Panc1 (cell line): ENCODE measurements at regions not wholly inside any gene's neighbourhood (a gene's known extent, or its start where the extent isn't known, plus 50 kb on each side); places are given as distances from the start of the nearest gene placed in this dataset.

Experiments used
- ATAC-seq: fragments of 200-7000 bp; cut with Tn5 transposase; 2 replicates; pipeline ENCODE4 v1.9.1; 2020; ENCODE audit warnings: mild to moderate bottlenecking, moderate library complexity
- BruUV-seq: library from RNA; stranded (reverse); fragments of 400-500 nt; replicated peaks from 2 replicates; lab custom pipeline; 2021; lab: Mats Ljungman, UMichigan
- CTCF ChIA-PET: fragments of 300-600 bp; sonication (Branson Sonifier 250); formaldehyde crosslinking; loops from one replicate; lab custom pipeline; 2022; ENCODE audit warnings: antibody characterized with exemption; lab: Charles Lee
- POLR2A ChIA-PET: fragments of 300-600 bp; sonication (Branson Sonifier 250); formaldehyde crosslinking; loops from one replicate; lab custom pipeline; 2022; ENCODE audit warnings: antibody characterized with exemption; lab: Charles Lee
- DNase-seq: peaks from one replicate; pipeline ENCODE4 v3.0.0-alpha.2; 2010; ENCODE audit warnings: low read depth, low spot score
- H3K27ac ChIP-seq: 2 replicates; pipeline ENCODE4 v1.5.1; 2011; ENCODE audit warnings: mild to moderate bottlenecking, low read length, inconsistent platforms
- H3K27me3 ChIP-seq: fragments of 200-500 bp; sonication (Bioruptor generic); 2 replicates; pipeline ENCODE4 v1.6.0; 2014; ENCODE audit warnings: low read length, inconsistent platforms; ENCODE audit not compliant: control insufficient read depth, insufficient read depth
- H3K36me3 ChIP-seq: fragments of 200-500 bp; sonication (Bioruptor generic); 2 replicates; pipeline ENCODE4 v1.5.1; 2014; ENCODE audit warnings: inconsistent platforms, mild to moderate bottlenecking, low read length, moderate library complexity; ENCODE audit not compliant: control insufficient read depth, insufficient read depth
- H3K4me1 ChIP-seq: 2 replicates; pipeline ENCODE4 v1.5.1; 2011; ENCODE audit warnings: inconsistent platforms, mild to moderate bottlenecking, low read length, moderate library complexity; ENCODE audit not compliant: control insufficient read depth, insufficient read depth
- H3K4me3 ChIP-seq, 2 experiments: 2 replicates each; pipeline ENCODE4 v1.5.1; 2011 to 2012; ENCODE audit warnings: low read depth in 2 of 2, low read length in 2 of 2, mild to moderate bottlenecking in 2 of 2, inconsistent platforms in 1 of 2, moderate library complexity in 1 of 2
- H3K9me3 ChIP-seq: fragments of 200-500 bp; sonication (Bioruptor generic); 2 replicates; pipeline ENCODE4 v1.5.1; 2014; ENCODE audit warnings: low read depth, mild to moderate bottlenecking, inconsistent platforms, low read length, moderate library complexity; ENCODE audit not compliant: control insufficient read depth, insufficient read depth
- POLR2AphosphoS5 ChIP-seq: IDR thresholded peaks from 2 replicates; pipeline ENCODE4 v1.6.1; 2012; ENCODE audit warnings: mild to moderate bottlenecking, low read depth, low read length, moderate library complexity
- REST ChIP-seq, 2 experiments: IDR thresholded peaks; 2 replicates each; pipeline ENCODE4 v1.6.1; 2011 to 2012; ENCODE audit warnings: low read depth in 2 of 2, control low read depth in 1 of 2, low read length in 1 of 2, mild to moderate bottlenecking in 1 of 2, moderate library complexity in 1 of 2; ENCODE audit not compliant: insufficient read depth in 1 of 2
- SIN3A ChIP-seq: IDR thresholded peaks from 2 replicates; pipeline ENCODE4 v1.6.1; 2012; ENCODE audit warnings: low read depth, mild to moderate bottlenecking, low read length, moderate library complexity, borderline replicate concordance; ENCODE audit not compliant: insufficient read depth
- TCF7L2 ChIP-seq: IDR thresholded peaks from 2 replicates; pipeline ENCODE4 v1.6.1; 2011; ENCODE audit warnings: mild to moderate bottlenecking, low read depth, low read length, inconsistent platforms
- in situ Hi-C: cut with HindIII; loops from 2 replicates; pipeline ENCODE4 v1.10.0; 2016; ENCODE audit warnings: low sequenced_read_pairs, low pct_unique_long_range_greater_than_20kb
- intact Hi-C: fragments of 100-400 bp; cut with micrococcal nuclease; formaldehyde crosslinking; loops from one replicate; pipeline ENCODE4 v1.10.0; 2022; ENCODE audit not compliant: unreplicated experiment
- TF ChIP-seq, protein P1 (sequence below): fragments of 450-650 bp; IDR thresholded peaks from 2 replicates; pipeline ENCODE4 v1.5.1; 2017; ENCODE audit warnings: mild to moderate bottlenecking

GRCh38 chr2:123303731-123304130, 721.4 kb upstream of the CNTNAP5 start:
- no peaks in the 10 kb centered on the region for H3K27me3 ChIP-seq
- no peaks in the 10 kb centered on the region for H3K36me3 ChIP-seq
- DNase-seq (no peak), ATAC-seq (no peak)
- CTCF ChIA-PET, result no interaction called here
- H3K9me3 ChIP-seq, result peaks cover 5% of the 10 kb centered on the region; the same call in 1 of the 2 replicates
- H3K27ac ChIP-seq, result no peak overlapping the region
- intact Hi-C loops (no loop called here), in situ Hi-C loops (no loop called here)
- no peaks in the 10 kb centered on the region for H3K4me1 ChIP-seq
- BruUV-seq, result no TSS peak
- TF ChIP-seq SIN3A (no peak), POLR2AphosphoS5 (no peak), TCF7L2 (no peak), REST (IDR thresholded peaks at IDR 0.05; ENCODE audit: insufficient read depth in 1 of 2, low read depth in 2 of 2, low read length in 1 of 2) (no peak)
- TF ChIP-seq, protein P1, sequence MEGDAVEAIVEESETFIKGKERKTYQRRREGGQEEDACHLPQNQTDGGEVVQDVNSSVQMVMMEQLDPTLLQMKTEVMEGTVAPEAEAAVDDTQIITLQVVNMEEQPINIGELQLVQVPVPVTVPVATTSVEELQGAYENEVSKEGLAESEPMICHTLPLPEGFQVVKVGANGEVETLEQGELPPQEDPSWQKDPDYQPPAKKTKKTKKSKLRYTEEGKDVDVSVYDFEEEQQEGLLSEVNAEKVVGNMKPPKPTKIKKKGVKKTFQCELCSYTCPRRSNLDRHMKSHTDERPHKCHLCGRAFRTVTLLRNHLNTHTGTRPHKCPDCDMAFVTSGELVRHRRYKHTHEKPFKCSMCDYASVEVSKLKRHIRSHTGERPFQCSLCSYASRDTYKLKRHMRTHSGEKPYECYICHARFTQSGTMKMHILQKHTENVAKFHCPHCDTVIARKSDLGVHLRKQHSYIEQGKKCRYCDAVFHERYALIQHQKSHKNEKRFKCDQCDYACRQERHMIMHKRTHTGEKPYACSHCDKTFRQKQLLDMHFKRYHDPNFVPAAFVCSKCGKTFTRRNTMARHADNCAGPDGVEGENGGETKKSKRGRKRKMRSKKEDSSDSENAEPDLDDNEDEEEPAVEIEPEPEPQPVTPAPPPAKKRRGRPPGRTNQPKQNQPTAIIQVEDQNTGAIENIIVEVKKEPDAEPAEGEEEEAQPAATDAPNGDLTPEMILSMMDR, result no peak
- POLR2A ChIA-PET, result no interaction called here
- no peak overlapping the region for H3K4me3 ChIP-seq
